HCT116 (cell line): ENCODE measurements at regions not wholly inside any gene's neighbourhood (a gene's known extent, or its start where the extent isn't known, plus 50 kb on each side); places are given as distances from the start of the nearest gene placed in this dataset.

Source experiments
- ATF3 ChIP-seq: IDR thresholded peaks from 2 replicates; pipeline ENCODE4 v1.6.1; 2012
- CEBPB ChIP-seq: IDR thresholded peaks from 2 replicates; pipeline ENCODE4 v1.6.1; 2012; ENCODE audit warnings: low read depth
- CTCF ChIP-seq, 3 experiments: fragments of 200-600 bp in 1 of 3; sonication (generic) in 1 of 3; IDR thresholded peaks in 2 of 3; conservative IDR thresholded peaks in 1 of 3; 2 replicates each; pipeline ENCODE4 v1.5.1; 2012 to 2017; ENCODE audit warnings: low read depth in 2 of 3, low read length in 2 of 3, antibody characterized with exemption in 1 of 3, borderline replicate concordance in 1 of 3, control low read depth in 1 of 3, mild to moderate bottlenecking in 1 of 3, mixed read lengths in 1 of 3, mixed run types in 1 of 3, moderate library complexity in 1 of 3; ENCODE audit not compliant: insufficient read depth in 1 of 3
- EGR1 ChIP-seq: IDR thresholded peaks from 2 replicates; pipeline ENCODE4 v1.6.1; 2012; ENCODE audit warnings: low read depth
- ELF1 ChIP-seq: IDR thresholded peaks from 2 replicates; pipeline ENCODE4 v1.6.1; 2012; ENCODE audit warnings: low read depth, borderline replicate concordance
- EZH2 ChIP-seq: fragments of 200-600 bp; sonication (generic); IDR thresholded peaks from 2 replicates; pipeline ENCODE4 v1.6.1; 2017; ENCODE audit warnings: antibody characterized with exemption, mixed run types
- EZH2phosphoT487 ChIP-seq: fragments of 200-600 bp; IDR thresholded peaks from 2 replicates; pipeline ENCODE4 v1.6.1; 2018; ENCODE audit warnings: antibody characterized with exemption, borderline replicate concordance
- JUND ChIP-seq: IDR thresholded peaks from 2 replicates; pipeline ENCODE4 v1.6.1; 2012
- MAX ChIP-seq: IDR thresholded peaks from 2 replicates; pipeline ENCODE4 v1.6.1; 2012
- POLR2A ChIP-seq: IDR thresholded peaks from 2 replicates; pipeline ENCODE4 v1.7.0; 2011; ENCODE audit warnings: borderline replicate concordance; ENCODE audit not compliant: insufficient read depth, insufficient read length; ENCODE audit errors: extremely low read depth
- POLR2AphosphoS5 ChIP-seq: IDR thresholded peaks from 2 replicates; pipeline ENCODE4 v1.6.1; 2011; ENCODE audit warnings: mild to moderate bottlenecking, low read depth, low read length, moderate library complexity
- SP1 ChIP-seq: IDR thresholded peaks from 2 replicates; pipeline ENCODE4 v1.6.1; 2012; ENCODE audit warnings: low read depth
- ZBTB33 ChIP-seq: IDR thresholded peaks from 2 replicates; pipeline ENCODE4 v1.6.1; 2011; ENCODE audit warnings: mild to moderate bottlenecking, low read length, moderate library complexity; ENCODE audit not compliant: insufficient replicate concordance; ENCODE audit errors: extremely low read depth
- ZNF274 ChIP-seq: fragments of 200-500 bp; sonication (Bioruptor generic); IDR thresholded peaks from 2 replicates; pipeline ENCODE4 v1.6.1; 2014; ENCODE audit warnings: mild to moderate bottlenecking, low read depth, low read length, inconsistent platforms

GRCh38 chr6:11317885-11318771 is 85.7 kb upstream of the NEDD9 start:
- TF ChIP-seq MAX (no peak), EZH2phosphoT487 (no peak), CTCF (IDR thresholded peaks at IDR 0.05 in 2 of 3, conservative IDR thresholded peaks at IDR 0.05 in 1 of 3; ENCODE audit: borderline replicate concordance in 1 of 3, insufficient read depth in 1 of 3, low read depth in 2 of 3, low read length in 2 of 3) (no peak), ZNF274 (no peak), EGR1 (no peak), POLR2A (no peak), EZH2 (no peak), ZBTB33 (no peak), ELF1 (no peak), ATF3 (no peak), JUND (no peak), POLR2AphosphoS5 (no peak), SP1 (no peak), CEBPB (no peak)
